ENCODE measurements at regions not wholly inside any gene's neighbourhood (a gene's known extent, or its start where the extent isn't known, plus 50 kb on each side); places are given as distances from the start of the nearest gene placed in this dataset.

- in situ Hi-C loops (cut with MboI; ENCODE audit: low sequenced_read_pairs) = no loop called here
- ChIA-PET POLR2A (ENCODE audit: unreplicated experiment) (no interaction called here), CTCF (no interaction called here)
Observed at GRCh38 chr10:5587151-5588079, 62.7 kb downstream of the CALML3 start.

More at GRCh38 chr10:5587151-5588079, 62.7 kb downstream of the CALML3 start:
- no peak overlapping the region for H3K23ac ChIP-seq (ENCODE audit: low read depth, low read length)
- no peaks in the 10 kb centered on the region for H3K27me3 ChIP-seq (ENCODE audit: control insufficient read depth, insufficient read depth, low read length)
- H4K8ac ChIP-seq (ENCODE audit: low read depth in 2 of 2, low read length in 2 of 2) = no peak overlapping the region
- no peaks in the 10 kb centered on the region for H3K36me3 ChIP-seq (ENCODE audit: control insufficient read depth, insufficient read depth, low read length)
- H3K14ac ChIP-seq (replicated peaks; ENCODE audit: low read depth, low read length) = no peak overlapping the region
- peaks cover 14% of the 10 kb centered on the region for H3K4me1 ChIP-seq (ENCODE audit: control insufficient read depth, insufficient read depth, low read length)
- DNase-seq = no peak
- H2AK5ac ChIP-seq (ENCODE audit: low read depth, low read length) = peak overlapping the region; percentile 73
- no peaks in the 10 kb centered on the region for H3K9me3 ChIP-seq (ENCODE audit: control insufficient read depth, insufficient read depth, low read length)
- 0 out of 3 replicates have a peak overlapping the region, but pooled peaks have one; percentile 26 for H2BK15ac ChIP-seq (ENCODE audit: low read depth, low read length)
- no peak overlapping the region for H3K27ac ChIP-seq (ENCODE audit: insufficient read depth, low read length)
- H2BK5ac ChIP-seq (ENCODE audit: low read depth, low read length, poor library complexity, severe bottlenecking) = no peak overlapping the region
- no peaks in the 10 kb centered on the region for H3K79me1 ChIP-seq (ENCODE audit: low read depth in 1 of 2, low read length in 2 of 2)
- H3K18ac ChIP-seq (ENCODE audit: low read depth, low read length) = no peak overlapping the region
- dilution Hi-C loops (cut with HindIII; ENCODE audit: low sequenced_read_pairs, unreplicated experiment) (no loop called here), intact Hi-C loops (cut with micrococcal nuclease) (no loop called here)
- peak overlapping the region; percentile 53; the same call in 1 of the 2 replicates for H2BK20ac ChIP-seq (ENCODE audit: low read depth, low read length)
- H3K4me3 ChIP-seq (ENCODE audit: insufficient read depth, low read depth, low read length) = no peak overlapping the region
- no peak for ATAC-seq (ENCODE audit: low read depth)
- H4K5ac ChIP-seq (ENCODE audit: low read depth, low read length) = no peak overlapping the region
- no peak overlapping the region for H3K9ac ChIP-seq (ENCODE audit: low read depth, low read length)
- 0 out of 2 replicates have a peak overlapping the region, but pooled peaks have one; percentile 33 for H3K4ac ChIP-seq (ENCODE audit: low read depth, low read length)
- BruUV-seq (replicated peaks) = no TSS peak
- no peak overlapping the region for H3K4me2 ChIP-seq (ENCODE audit: low read depth, low read length)
- H4K20me1 ChIP-seq (ENCODE audit: insufficient read depth, low read length) = no peaks in the 10 kb centered on the region
- TF ChIP-seq NFE2L2 (IDR thresholded peaks at IDR 0.05; ENCODE audit: low read depth, low read length) = no peak
- TF ChIP-seq SMC3 (IDR thresholded peaks at IDR 0.05; ENCODE audit: low read depth, low read length) = no peak
- TF ChIP-seq MAZ (IDR thresholded peaks at IDR 0.05; ENCODE audit: borderline replicate concordance, low read depth, low read length) = no peak
- TF ChIP-seq RFX5 (IDR thresholded peaks at IDR 0.05; ENCODE audit: low read depth, low read length) = no peak
- no peak for TF ChIP-seq ELK1 (IDR thresholded peaks at IDR 0.05; ENCODE audit: borderline replicate concordance, low read depth, low read length)
- no peak for TF ChIP-seq BHLHE40 (IDR thresholded peaks at IDR 0.05; ENCODE audit: low read depth, low read length)
- no peak for TF ChIP-seq CHD1 (IDR thresholded peaks at IDR 0.05; ENCODE audit: low read depth, low read length)
- TF ChIP-seq FOS (IDR thresholded peaks at IDR 0.05; ENCODE audit: low read depth, low read length) = no peak
- no peak for TF ChIP-seq MAFK (IDR thresholded peaks at IDR 0.05; ENCODE audit: low read depth, low read length)
- TF ChIP-seq CTCF (conservative IDR thresholded peaks at IDR 0.05; ENCODE audit: low read depth, low read length) = no peak
- no peak for TF ChIP-seq RAD21 (IDR thresholded peaks at IDR 0.05; ENCODE audit: low read length)
- TF ChIP-seq CEBPB (IDR thresholded peaks at IDR 0.05; ENCODE audit: low read depth, low read length) = no peak
- no peak for TF ChIP-seq POLR2A (IDR thresholded peaks at IDR 0.05; ENCODE audit: low read depth, low read length)
- peak overlapping the region; percentile 37 for H2BK120ac ChIP-seq (ENCODE audit: low read depth, low read length)
- peak overlapping the region; percentile 9 for H2AFZ ChIP-seq (replicated peaks; ENCODE audit: low read length, poor library complexity)
- 92% methylated on average over 8 of the region's 25 CpGs; no CpG with 5 or more reads in 1 of the 2 experiments for WGBS, 2 experiments (ENCODE audit: extremely low coverage in 2 of 2, insufficient read length in 1 of 2)
- peak overlapping the region; percentile 33 for H2AK9ac ChIP-seq (replicated peaks; ENCODE audit: low read depth, low read length, poor library complexity)
- no peak overlapping the region for H3K56ac ChIP-seq (ENCODE audit: extremely low read depth, insufficient read depth, low read length)
- peak overlapping the region; percentile 54 for H4K91ac ChIP-seq (ENCODE audit: insufficient read depth, low read depth, low read length)
- H3K9me1 ChIP-seq (ENCODE audit: insufficient read depth, low read length) = peaks cover 10% of the 10 kb centered on the region
